ENCODE measurements at regions not wholly inside any gene's neighbourhood (a gene's known extent, or its start where the extent isn't known, plus 50 kb on each side); places are given as distances from the start of the nearest gene placed in this dataset.

- Histone ChIP-seq H3K4me3 (ENCODE audit: low read depth in 1 of 5, low read length in 5 of 5) (peak overlapping the region in 1 of 5 donors; percentile 9), H3K9ac (ENCODE audit: low read length in 5 of 5) (no peak overlapping the region), H3K4me1 (ENCODE audit: control insufficient read depth in 5 of 5, insufficient read depth in 5 of 5, low read length in 5 of 5) (peaks cover 0 to 28% (median 12%) of the 10 kb centered on the region in 5 donors), H3K9me3 (ENCODE audit: control insufficient read depth in 5 of 5, low read length in 5 of 5) (peaks cover 0 to 11% (median 7%) of the 10 kb centered on the region in 5 donors), H3K27ac (ENCODE audit: low read depth, low read length) (peak overlapping the region; percentile 23), H3K36me3 (ENCODE audit: control insufficient read depth in 5 of 5, insufficient read depth in 5 of 5, low read length in 5 of 5) (no peaks in the 10 kb centered on the region), H3K27me3 (ENCODE audit: control insufficient read depth in 5 of 5, insufficient read depth in 4 of 5, low read length in 5 of 5) (peaks cover 0 to 6% (median 4%) of the 10 kb centered on the region in 5 donors)
Measured at GRCh38 chr3:14323401-14324223, 78.8 kb upstream of the SLC6A6 start.

GRCh38 chr3:14324224-14324944, 78.0 kb upstream of the SLC6A6 start:
- peaks cover 0 to 6% (median 3%) of the 10 kb centered on the region in 5 donors for H3K27me3 ChIP-seq (ENCODE audit: control insufficient read depth in 5 of 5, insufficient read depth in 4 of 5, low read length in 5 of 5)
- H3K36me3 ChIP-seq (ENCODE audit: control insufficient read depth in 5 of 5, insufficient read depth in 5 of 5, low read length in 5 of 5) = no peaks in the 10 kb centered on the region
- peaks cover 0 to 11% (median 7%) of the 10 kb centered on the region in 5 donors for H3K9me3 ChIP-seq (ENCODE audit: control insufficient read depth in 5 of 5, low read length in 5 of 5)
- peaks cover 0 to 24% (median 8%) of the 10 kb centered on the region in 5 donors for H3K4me1 ChIP-seq (ENCODE audit: control insufficient read depth in 5 of 5, insufficient read depth in 5 of 5, low read length in 5 of 5)
- no peak overlapping the region for H3K4me3 ChIP-seq (ENCODE audit: low read depth in 1 of 5, low read length in 5 of 5)
- no peak overlapping the region for H3K27ac ChIP-seq (ENCODE audit: low read depth, low read length)
- H3K9ac ChIP-seq (ENCODE audit: low read length in 5 of 5) = no peak overlapping the region

GRCh38 chr3:14328422-14328821, 74.0 kb upstream of the SLC6A6 start:
- Histone ChIP-seq H3K27ac (ENCODE audit: low read depth, low read length) (no peak overlapping the region), H3K9me3 (ENCODE audit: control insufficient read depth in 5 of 5, low read length in 5 of 5) (peaks cover 0 to 2% (median 0%) of the 10 kb centered on the region in 5 donors), H3K9ac (ENCODE audit: low read length in 5 of 5) (no peak overlapping the region), H3K4me1 (ENCODE audit: control insufficient read depth in 5 of 5, insufficient read depth in 5 of 5, low read length in 5 of 5) (peaks cover 0 to 11% (median 3%) of the 10 kb centered on the region in 5 donors), H3K27me3 (ENCODE audit: control insufficient read depth in 5 of 5, insufficient read depth in 4 of 5, low read length in 5 of 5) (peaks cover 0 to 5% (median 0%) of the 10 kb centered on the region in 5 donors), H3K36me3 (ENCODE audit: control insufficient read depth in 5 of 5, insufficient read depth in 5 of 5, low read length in 5 of 5) (no peaks in the 10 kb centered on the region), H3K4me3 (ENCODE audit: low read depth in 1 of 5, low read length in 5 of 5) (no peak overlapping the region)

- peaks cover 0 to 5% (median 0%) of the 10 kb centered on the region in 5 donors for H3K27me3 ChIP-seq (ENCODE audit: control insufficient read depth in 5 of 5, insufficient read depth in 4 of 5, low read length in 5 of 5)
- H3K36me3 ChIP-seq (ENCODE audit: control insufficient read depth in 5 of 5, insufficient read depth in 5 of 5, low read length in 5 of 5) = no peaks in the 10 kb centered on the region
- no peak overlapping the region for H3K4me3 ChIP-seq (ENCODE audit: low read depth in 1 of 5, low read length in 5 of 5)
- peaks cover 0 to 3% (median 0%) of the 10 kb centered on the region in 5 donors for H3K4me1 ChIP-seq (ENCODE audit: control insufficient read depth in 5 of 5, insufficient read depth in 5 of 5, low read length in 5 of 5)
- H3K9me3 ChIP-seq (ENCODE audit: control insufficient read depth in 5 of 5, low read length in 5 of 5) = peaks cover 0 to 2% (median 0%) of the 10 kb centered on the region in 5 donors
- H3K27ac ChIP-seq (ENCODE audit: low read depth, low read length) = no peak overlapping the region
- no peak overlapping the region for H3K9ac ChIP-seq (ENCODE audit: low read length in 5 of 5)
Measured at GRCh38 chr3:14329116-14329830, 73.1 kb upstream of the SLC6A6 start.

GRCh38 chr3:14329842-14330241, 72.6 kb upstream of the SLC6A6 start:
- peaks cover 0 to 2% (median 0%) of the 10 kb centered on the region in 5 donors for H3K9me3 ChIP-seq (ENCODE audit: control insufficient read depth in 5 of 5, low read length in 5 of 5)
- no peaks in the 10 kb centered on the region for H3K36me3 ChIP-seq (ENCODE audit: control insufficient read depth in 5 of 5, insufficient read depth in 5 of 5, low read length in 5 of 5)
- no peak overlapping the region for H3K4me3 ChIP-seq (ENCODE audit: low read depth in 1 of 5, low read length in 5 of 5)
- H3K4me1 ChIP-seq (ENCODE audit: control insufficient read depth in 5 of 5, insufficient read depth in 5 of 5, low read length in 5 of 5) = no peaks in the 10 kb centered on the region
- H3K27ac ChIP-seq (ENCODE audit: low read depth, low read length) = no peak overlapping the region
- H3K27me3 ChIP-seq (ENCODE audit: control insufficient read depth in 5 of 5, insufficient read depth in 4 of 5, low read length in 5 of 5) = peaks cover 0 to 5% (median 0%) of the 10 kb centered on the region in 5 donors
- no peak overlapping the region for H3K9ac ChIP-seq (ENCODE audit: low read length in 5 of 5)

GRCh38 chr3:14330508-14330907, 71.9 kb upstream of the SLC6A6 start:
- H3K9ac ChIP-seq (ENCODE audit: low read length in 5 of 5) = no peak overlapping the region
- H3K27ac ChIP-seq (ENCODE audit: low read depth, low read length) = no peak overlapping the region
- H3K36me3 ChIP-seq (ENCODE audit: control insufficient read depth in 5 of 5, insufficient read depth in 5 of 5, low read length in 5 of 5) = no peaks in the 10 kb centered on the region
- H3K27me3 ChIP-seq (ENCODE audit: control insufficient read depth in 5 of 5, insufficient read depth in 4 of 5, low read length in 5 of 5) = peaks cover 0 to 5% (median 0%) of the 10 kb centered on the region in 5 donors
- H3K4me3 ChIP-seq (ENCODE audit: low read depth in 1 of 5, low read length in 5 of 5) = no peak overlapping the region
- H3K4me1 ChIP-seq (ENCODE audit: control insufficient read depth in 5 of 5, insufficient read depth in 5 of 5, low read length in 5 of 5) = no peaks in the 10 kb centered on the region
- H3K9me3 ChIP-seq (ENCODE audit: control insufficient read depth in 5 of 5, low read length in 5 of 5) = peaks cover 0 to 2% (median 0%) of the 10 kb centered on the region in 5 donors

- H3K27me3 ChIP-seq (ENCODE audit: control insufficient read depth in 5 of 5, insufficient read depth in 4 of 5, low read length in 5 of 5) = peaks cover 0 to 5% (median 3%) of the 10 kb centered on the region in 5 donors
- H3K9me3 ChIP-seq (ENCODE audit: control insufficient read depth in 5 of 5, low read length in 5 of 5) = peaks cover 0 to 2% (median 0%) of the 10 kb centered on the region in 5 donors
- no peak overlapping the region for H3K27ac ChIP-seq (ENCODE audit: low read depth, low read length)
- H3K4me1 ChIP-seq (ENCODE audit: control insufficient read depth in 5 of 5, insufficient read depth in 5 of 5, low read length in 5 of 5) = no peaks in the 10 kb centered on the region
- H3K36me3 ChIP-seq (ENCODE audit: control insufficient read depth in 5 of 5, insufficient read depth in 5 of 5, low read length in 5 of 5) = no peaks in the 10 kb centered on the region
- no peak overlapping the region for H3K9ac ChIP-seq (ENCODE audit: low read length in 5 of 5)
- no peak overlapping the region for H3K4me3 ChIP-seq (ENCODE audit: low read depth in 1 of 5, low read length in 5 of 5)
Measured at GRCh38 chr3:14331251-14331650, 71.2 kb upstream of the SLC6A6 start.

GRCh38 chr3:14332392-14332791, 70.0 kb upstream of the SLC6A6 start:
- peaks cover 0 to 13% (median 4%) of the 10 kb centered on the region in 5 donors for H3K27me3 ChIP-seq (ENCODE audit: control insufficient read depth in 5 of 5, insufficient read depth in 4 of 5, low read length in 5 of 5)

GRCh38 chr3:14333215-14333614, 69.2 kb upstream of the SLC6A6 start:
- no peak overlapping the region for H3K27ac ChIP-seq (ENCODE audit: low read depth, low read length)
- H3K4me3 ChIP-seq (ENCODE audit: low read depth in 1 of 5, low read length in 5 of 5) = no peak overlapping the region
- H3K9me3 ChIP-seq (ENCODE audit: control insufficient read depth in 5 of 5, low read length in 5 of 5) = peaks cover 0 to 2% (median 0%) of the 10 kb centered on the region in 5 donors
- no peaks in the 10 kb centered on the region for H3K36me3 ChIP-seq (ENCODE audit: control insufficient read depth in 5 of 5, insufficient read depth in 5 of 5, low read length in 5 of 5)
- H3K9ac ChIP-seq (ENCODE audit: low read length in 5 of 5) = no peak overlapping the region
- no peaks in the 10 kb centered on the region for H3K4me1 ChIP-seq (ENCODE audit: control insufficient read depth in 5 of 5, insufficient read depth in 5 of 5, low read length in 5 of 5)
- peaks cover 0 to 16% (median 4%) of the 10 kb centered on the region in 5 donors for H3K27me3 ChIP-seq (ENCODE audit: control insufficient read depth in 5 of 5, insufficient read depth in 4 of 5, low read length in 5 of 5)

More at GRCh38 chr3:14332392-14332791, 70.0 kb upstream of the SLC6A6 start:
- H3K27ac ChIP-seq (ENCODE audit: low read depth, low read length) = no peak overlapping the region
- no peaks in the 10 kb centered on the region for H3K4me1 ChIP-seq (ENCODE audit: control insufficient read depth in 5 of 5, insufficient read depth in 5 of 5, low read length in 5 of 5)
- H3K36me3 ChIP-seq (ENCODE audit: control insufficient read depth in 5 of 5, insufficient read depth in 5 of 5, low read length in 5 of 5) = no peaks in the 10 kb centered on the region
- H3K9ac ChIP-seq (ENCODE audit: low read length in 5 of 5) = no peak overlapping the region
- H3K4me3 ChIP-seq (ENCODE audit: low read depth in 1 of 5, low read length in 5 of 5) = no peak overlapping the region
- peaks cover 0 to 2% (median 0%) of the 10 kb centered on the region in 5 donors for H3K9me3 ChIP-seq (ENCODE audit: control insufficient read depth in 5 of 5, low read length in 5 of 5)
